Prostate gland (tissue), 2 donors: ENCODE measurements at regions not wholly inside any gene's neighbourhood (a gene's known extent, or its start where the extent isn't known, plus 50 kb on each side); places are given as distances from the start of the nearest gene placed in this dataset.

ENCODE experiments used
- CTCF ChIP-seq, 4 experiments: fragments of 200-600 bp in 2 of 4; fragments of 450-650 bp in 2 of 4; sonication (generic) in 2 of 4; IDR thresholded peaks; 1 replicate in 3 of 4; 2 replicates in 1 of 4; pipeline ENCODE4 v1.5.1; 2016 to 2019; ENCODE audit warnings: antibody characterized with exemption in 4 of 4, mild to moderate bottlenecking in 2 of 4, moderate library complexity in 2 of 4
- POLR2A ChIP-seq: fragments of 450-650 bp; IDR thresholded peaks from one replicate; pipeline ENCODE4 v1.6.1; 2016; ENCODE audit warnings: antibody characterized with exemption, mild to moderate bottlenecking
- POLR2AphosphoS5 ChIP-seq: sonication (generic); formaldehyde crosslinking; IDR thresholded peaks from one replicate; pipeline ENCODE4 v1.6.1; 2017; ENCODE audit warnings: antibody characterized with exemption

- no peak for TF ChIP-seq CTCF (IDR thresholded peaks at IDR 0.05)
- no peak for TF ChIP-seq POLR2A
- TF ChIP-seq POLR2AphosphoS5: no peak
Measured at GRCh38 chr15:89389841-89390603, 55.4 kb upstream of the POLG start.
